Natural killer cell (primary cell): ENCODE measurements at regions not wholly inside any gene's neighbourhood (a gene's known extent, or its start where the extent isn't known, plus 50 kb on each side); places are given as distances from the start of the nearest gene placed in this dataset.

ENCODE experiments used
- ATAC-seq, 3 donors: fragments of 150-1000 bp in 2 of 3; fragments of 200-7000 bp in 1 of 3; cut with Tn5 transposase; 1 replicate in 1 of 3; 2 replicates in 2 of 3; pipeline ENCODE4 v1.10.0; 2021; ENCODE audit warnings: mild to moderate bottlenecking in 2 of 3, moderate library complexity in 2 of 3
- DNase-seq, 2 donors: peaks; one replicate each; pipeline versions ENCODE4 v3.0.0 to v3.0.0-alpha.2; 2013 to 2021; ENCODE audit warnings: mixed read lengths in 1 of 2
- H3K27ac ChIP-seq: one replicate; pipeline ENCODE4 v1.5.1; 2013; ENCODE audit warnings: mild to moderate bottlenecking, low read length
- H3K27me3 ChIP-seq: one replicate; pipeline ENCODE4 v1.6.1; 2013; ENCODE audit warnings: low read length; ENCODE audit not compliant: control insufficient read depth, insufficient read depth
- H3K36me3 ChIP-seq: one replicate; pipeline ENCODE4 v1.6.1; 2013; ENCODE audit warnings: low read length; ENCODE audit not compliant: control insufficient read depth, insufficient read depth
- H3K4me1 ChIP-seq: one replicate; pipeline ENCODE4 v1.6.1; 2013; ENCODE audit warnings: low read length; ENCODE audit not compliant: control insufficient read depth, insufficient read depth
- H3K4me3 ChIP-seq: one replicate; pipeline ENCODE4 v1.5.1; 2013; ENCODE audit warnings: low read length
- H3K9me3 ChIP-seq: one replicate; pipeline ENCODE4 v1.6.1; 2013; ENCODE audit warnings: low read length; ENCODE audit not compliant: control insufficient read depth, insufficient read depth
- H3K27ac Mint-ChIP-seq, 2 donors: one replicate each; pipeline ENCODE4 v1.8.0; 2022; ENCODE audit warnings: mild to moderate bottlenecking in 2 of 2, mixed read lengths in 2 of 2, moderate library complexity in 1 of 2
- H3K27me3 Mint-ChIP-seq, 2 donors: one replicate each; pipeline ENCODE4 v1.8.0; 2022; ENCODE audit warnings: low read depth in 2 of 2, mixed read lengths in 2 of 2
- H3K36me3 Mint-ChIP-seq: one replicate; pipeline ENCODE4 v1.8.0; 2022; ENCODE audit warnings: mixed read lengths
- H3K4me1 Mint-ChIP-seq, 2 donors: one replicate each; pipeline ENCODE4 v1.8.0; 2022; ENCODE audit warnings: mixed read lengths in 2 of 2
- H3K4me3 Mint-ChIP-seq: one replicate; pipeline ENCODE4 v1.8.0; 2022; ENCODE audit warnings: mild to moderate bottlenecking, moderate library complexity, mixed read lengths
- H3K9me3 Mint-ChIP-seq, 2 donors: one replicate each; pipeline ENCODE4 v1.8.0; 2022; ENCODE audit warnings: mixed read lengths in 2 of 2
- WGBS: methylation state at CpG from one replicate; pipeline ENCODE4 v1.1.7; 2013; ENCODE audit warnings: missing lambda C conversion rate; ENCODE audit not compliant: insufficient coverage; 5-methylcytosine and 5-hydroxymethylcytosine counted together
- intact Hi-C: fragments of 100-400 bp; cut with micrococcal nuclease; formaldehyde crosslinking; loops from one replicate; pipeline ENCODE4 v1.14.2; 2022
- TF ChIP-seq, protein P1 (sequence below): fragments of 200-600 bp; IDR thresholded peaks from one replicate; pipeline ENCODE4 v1.8.0; 2022; ENCODE audit warnings: antibody characterized with exemption

DNA sequence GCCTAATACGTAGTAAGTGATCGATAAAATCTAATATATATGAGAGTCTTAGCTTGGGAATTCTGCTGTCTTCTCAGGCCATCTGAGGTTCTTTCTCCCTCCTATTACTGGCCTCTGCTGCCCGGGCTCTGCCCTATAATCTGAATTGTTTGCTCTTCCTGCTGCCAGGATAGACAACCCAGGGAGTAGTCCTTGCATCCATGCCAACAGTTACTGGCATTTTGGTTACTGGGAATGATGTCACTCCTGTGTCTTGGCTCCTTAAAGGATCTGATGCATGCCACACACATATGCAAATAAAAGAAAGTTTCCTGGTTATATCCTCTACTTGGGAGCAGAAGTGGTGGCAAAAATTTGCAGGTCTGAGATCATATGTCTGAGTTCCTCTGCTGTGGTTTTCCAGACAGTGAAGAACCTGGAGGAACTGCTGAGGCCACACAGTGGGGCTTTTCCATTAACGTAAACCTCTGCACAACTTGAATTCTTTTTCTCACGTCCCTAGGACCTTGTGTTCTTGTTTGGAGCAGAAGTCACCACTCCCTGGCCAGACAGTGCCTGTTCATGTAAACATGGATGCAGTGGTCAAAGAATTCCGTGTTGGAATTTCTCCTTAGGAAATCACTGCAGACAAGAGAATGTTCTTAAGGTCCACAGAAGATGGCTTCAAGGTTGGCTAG is 320.6 kb upstream of the TBX3 start:
- no peak overlapping the region for H3K4me3 Mint-ChIP-seq
- H3K27me3 ChIP-seq, result no peaks in the 10 kb centered on the region
- WGBS, result 68% methylated on average over 6 of the region's 6 CpGs

DNA sequence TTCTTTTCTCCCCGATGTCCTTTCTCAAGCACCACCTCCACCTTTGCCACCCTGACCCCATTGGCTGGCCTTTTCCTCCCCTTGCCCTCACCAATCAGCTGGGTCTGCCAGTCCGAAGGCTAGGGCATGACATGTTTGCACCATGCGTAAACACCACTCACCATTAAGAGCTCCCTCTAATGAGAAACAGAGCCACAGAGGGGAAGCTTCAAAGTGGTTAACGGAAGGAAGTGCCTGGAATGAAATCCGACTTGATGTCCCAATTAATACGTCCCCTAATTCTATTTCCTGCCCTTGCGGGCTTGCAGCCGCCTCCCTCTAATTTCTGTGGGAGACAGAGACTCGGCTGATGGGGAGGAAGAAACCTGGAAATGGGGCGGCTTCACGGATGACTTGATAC is 318.5 kb upstream of the TBX3 start:
- no peak overlapping the region for H3K4me3 ChIP-seq
- TF ChIP-seq, protein P1, sequence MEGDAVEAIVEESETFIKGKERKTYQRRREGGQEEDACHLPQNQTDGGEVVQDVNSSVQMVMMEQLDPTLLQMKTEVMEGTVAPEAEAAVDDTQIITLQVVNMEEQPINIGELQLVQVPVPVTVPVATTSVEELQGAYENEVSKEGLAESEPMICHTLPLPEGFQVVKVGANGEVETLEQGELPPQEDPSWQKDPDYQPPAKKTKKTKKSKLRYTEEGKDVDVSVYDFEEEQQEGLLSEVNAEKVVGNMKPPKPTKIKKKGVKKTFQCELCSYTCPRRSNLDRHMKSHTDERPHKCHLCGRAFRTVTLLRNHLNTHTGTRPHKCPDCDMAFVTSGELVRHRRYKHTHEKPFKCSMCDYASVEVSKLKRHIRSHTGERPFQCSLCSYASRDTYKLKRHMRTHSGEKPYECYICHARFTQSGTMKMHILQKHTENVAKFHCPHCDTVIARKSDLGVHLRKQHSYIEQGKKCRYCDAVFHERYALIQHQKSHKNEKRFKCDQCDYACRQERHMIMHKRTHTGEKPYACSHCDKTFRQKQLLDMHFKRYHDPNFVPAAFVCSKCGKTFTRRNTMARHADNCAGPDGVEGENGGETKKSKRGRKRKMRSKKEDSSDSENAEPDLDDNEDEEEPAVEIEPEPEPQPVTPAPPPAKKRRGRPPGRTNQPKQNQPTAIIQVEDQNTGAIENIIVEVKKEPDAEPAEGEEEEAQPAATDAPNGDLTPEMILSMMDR, result no peak
- peaks cover 0 to 3% of the 10 kb centered on the region in 2 donors for H3K27me3 Mint-ChIP-seq
- ATAC-seq (no peak), DNase-seq (no peak)
- no peaks in the 10 kb centered on the region for H3K4me1 Mint-ChIP-seq
- H3K27ac Mint-ChIP-seq, result no peak overlapping the region
- no peaks in the 10 kb centered on the region for H3K36me3 Mint-ChIP-seq
- H3K27ac ChIP-seq, result no peak overlapping the region
- no peaks in the 10 kb centered on the region for H3K4me1 ChIP-seq
- no peaks in the 10 kb centered on the region for H3K36me3 ChIP-seq
- H3K9me3 Mint-ChIP-seq, result peaks cover 2 to 6% of the 10 kb centered on the region in 2 donors
- intact Hi-C loops, result no loop called here
- WGBS, result 56% methylated on average over 11 of the region's 11 CpGs
- H3K9me3 ChIP-seq, result no peaks in the 10 kb centered on the region
- H3K27me3 ChIP-seq, result no peaks in the 10 kb centered on the region
- no peak overlapping the region for H3K4me3 Mint-ChIP-seq

More for the DNA sequence above, 320.6 kb upstream of the TBX3 start:
- Mint-ChIP-seq H3K4me1 (no peaks in the 10 kb centered on the region), H3K9me3 (peaks cover 2 to 6% of the 10 kb centered on the region in 2 donors), H3K36me3 (no peaks in the 10 kb centered on the region), H3K27ac (no peak overlapping the region), H3K27me3 (peaks cover 0 to 3% of the 10 kb centered on the region in 2 donors)
- Histone ChIP-seq H3K9me3 (no peaks in the 10 kb centered on the region), H3K4me3 (no peak overlapping the region), H3K27ac (no peak overlapping the region), H3K4me1 (no peaks in the 10 kb centered on the region), H3K36me3 (no peaks in the 10 kb centered on the region)
- intact Hi-C loops, result no loop called here
- DNase-seq, result no peak
- ATAC-seq, result no peak
- TF ChIP-seq, protein P1, result no peak

DNA sequence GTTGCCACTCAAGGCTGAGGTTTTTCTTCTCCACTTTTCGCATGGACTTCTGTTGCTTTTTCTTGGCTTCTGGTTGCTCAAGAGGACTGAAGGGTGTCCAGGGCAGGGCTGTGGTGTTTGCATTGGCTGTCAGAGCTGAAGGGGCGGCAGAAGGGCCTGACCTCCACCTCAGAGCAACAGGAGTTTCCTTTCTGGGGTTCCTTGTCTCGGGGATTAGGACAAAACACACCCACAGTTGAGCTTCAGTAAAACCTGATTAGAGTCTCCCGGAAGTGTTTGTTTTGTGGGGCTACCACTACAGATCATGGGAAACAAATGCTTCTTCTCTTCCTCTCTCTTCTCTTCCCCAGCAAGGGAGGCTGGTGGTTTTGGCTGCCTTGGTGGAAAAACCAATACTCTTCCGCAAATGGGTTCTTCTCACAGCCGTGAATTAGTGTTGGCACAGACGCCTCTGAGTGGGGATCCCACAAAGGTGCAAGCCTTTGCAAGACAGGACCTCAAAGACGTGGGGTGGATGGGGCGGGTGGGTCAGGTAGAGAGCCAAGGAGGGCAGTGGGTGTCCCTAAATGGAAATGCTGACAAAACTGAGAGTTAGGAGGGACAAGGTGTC is 317.7 kb upstream of the TBX3 start:
- peaks cover 2 to 6% of the 10 kb centered on the region in 2 donors for H3K9me3 Mint-ChIP-seq
- Histone ChIP-seq H3K9me3 (no peaks in the 10 kb centered on the region), H3K27me3 (no peaks in the 10 kb centered on the region), H3K27ac (no peak overlapping the region), H3K4me3 (no peak overlapping the region), H3K4me1 (no peaks in the 10 kb centered on the region), H3K36me3 (no peaks in the 10 kb centered on the region)
- no peaks in the 10 kb centered on the region for H3K4me1 Mint-ChIP-seq
- H3K27ac Mint-ChIP-seq, result no peak overlapping the region
- no peaks in the 10 kb centered on the region for H3K36me3 Mint-ChIP-seq
- H3K27me3 Mint-ChIP-seq, result peaks cover 0 to 3% of the 10 kb centered on the region in 2 donors
- intact Hi-C loops, result no loop called here
- ATAC-seq (no peak), DNase-seq (no peak)
- TF ChIP-seq, protein P1, result no peak
- WGBS, result 59% methylated on average over 9 of the region's 9 CpGs
- H3K4me3 Mint-ChIP-seq, result no peak overlapping the region
